ENCODE measurements at regions not wholly inside any gene's neighbourhood (a gene's known extent, or its start where the extent isn't known, plus 50 kb on each side); places are given as distances from the start of the nearest gene placed in this dataset.
"Not testable (repeated sequence)": the region's sequence is repeated elsewhere in the genome, so short reads cannot be mapped to it uniquely, and the experiment has no call there.

DNA sequence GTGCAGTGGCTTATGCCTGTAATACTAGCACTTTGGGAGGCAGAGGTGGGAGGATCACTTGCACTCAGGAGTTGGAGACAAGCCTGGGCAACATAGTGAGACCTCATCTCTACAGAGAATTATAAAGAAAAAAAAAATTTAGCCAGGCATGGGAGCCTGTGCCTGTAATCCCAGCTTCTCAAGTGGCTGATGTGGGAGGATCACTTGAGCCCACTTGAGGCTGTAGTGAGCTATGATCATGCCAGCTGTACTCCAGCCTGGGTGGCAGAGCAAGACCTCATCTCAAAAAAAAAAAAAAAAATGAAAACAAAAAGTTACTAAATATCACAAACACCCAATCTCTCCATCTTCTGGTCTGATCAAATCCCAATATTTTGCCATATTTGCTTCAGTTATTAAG is 142.6 kb downstream of the DAZ2 start:
- intact Hi-C loops (cut with micrococcal nuclease) = not testable (repeated sequence)
- peak; percentile 78 for ATAC-seq

GRCh38 chrY:23363239-23363997 is 144.1 kb downstream of the DAZ2 start:
- intact Hi-C loops (cut with micrococcal nuclease); DNase-seq: not testable (repeated sequence)
- peak; percentile 91 for ATAC-seq

More for the DNA sequence above, 142.6 kb downstream of the DAZ2 start:
- DNase-seq = not testable (repeated sequence)

GRCh38 chrY:23364174-23364573 is 144.8 kb downstream of the DAZ2 start:
- ATAC-seq = peak; percentile 87
- DNase-seq; intact Hi-C loops (cut with micrococcal nuclease): not testable (repeated sequence)

DNA sequence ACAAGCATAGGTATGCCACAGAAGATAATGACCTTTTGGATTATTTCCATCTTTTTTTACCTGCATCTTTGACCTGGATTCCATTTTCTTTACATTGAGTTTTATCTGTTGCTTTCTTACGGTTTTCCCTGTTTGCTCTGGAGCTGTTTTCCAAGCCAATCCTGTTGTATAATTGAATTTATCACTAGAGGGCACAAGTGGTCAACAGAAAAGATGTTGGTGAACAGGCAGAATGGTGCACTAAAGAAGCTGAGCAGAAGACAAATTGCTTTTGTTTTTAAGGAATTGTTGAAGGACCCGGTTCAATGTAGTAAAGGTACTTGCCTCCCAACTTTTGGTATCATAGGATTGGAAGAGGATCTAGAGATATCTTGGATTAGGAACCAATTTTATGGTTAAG is 177.8 kb downstream of the DAZ2 start:
- not testable (repeated sequence) for ATAC-seq

DNA sequence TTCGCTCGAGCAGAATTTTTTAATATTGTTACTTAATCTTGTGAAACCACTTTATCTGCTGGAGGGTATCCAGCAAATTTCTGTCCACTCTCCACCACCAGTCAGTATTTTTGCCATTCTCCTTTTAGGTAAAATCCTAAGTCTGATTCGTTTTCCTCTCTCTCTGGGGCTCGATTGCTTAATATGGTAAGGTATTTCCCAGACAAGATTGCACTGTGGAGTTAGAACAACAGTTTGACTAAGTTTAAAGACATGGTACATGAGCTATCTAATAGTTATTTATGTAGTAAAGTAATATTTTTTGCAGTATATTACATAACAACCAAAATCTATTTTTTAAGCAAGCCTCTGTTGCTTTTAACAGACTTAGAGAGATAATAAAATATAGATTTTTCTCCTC is 181.9 kb downstream of the DAZ2 start:
- DNase-seq; intact Hi-C loops (cut with micrococcal nuclease); ATAC-seq: not testable (repeated sequence)

More for the DNA sequence above, 177.8 kb downstream of the DAZ2 start:
- DNase-seq; intact Hi-C loops (cut with micrococcal nuclease): not testable (repeated sequence)

DNA sequence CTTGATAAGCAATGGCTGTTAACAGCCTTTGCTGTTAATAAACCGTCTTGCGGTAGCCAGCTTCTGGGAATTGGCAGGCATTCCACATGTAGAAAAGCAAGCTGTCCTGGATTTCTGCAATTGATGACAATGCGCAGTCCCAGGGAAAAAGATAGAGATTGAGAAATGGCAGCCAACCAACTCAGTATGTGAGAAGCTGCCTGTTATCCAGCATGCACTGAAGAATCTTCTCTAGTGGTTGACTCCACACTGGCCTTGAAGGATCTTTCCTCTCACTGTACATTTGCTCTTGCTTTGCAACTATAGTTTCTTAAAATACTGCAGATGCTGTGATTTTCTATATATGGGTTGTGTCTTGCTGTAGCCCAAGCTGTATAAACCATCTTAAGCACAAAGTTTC is 182.5 kb downstream of the DAZ2 start:
- peak; percentile 69 for ATAC-seq
- intact Hi-C loops (cut with micrococcal nuclease); DNase-seq: not testable (repeated sequence)

GRCh38 chrY:23415955-23416354 is 196.6 kb downstream of the DAZ2 start:
- peak; percentile 97 for ATAC-seq
- intact Hi-C loops (cut with micrococcal nuclease) = not testable (repeated sequence)

GRCh38 chrY:23429264-23429663 is 209.9 kb downstream of the DAZ2 start:
- intact Hi-C loops (cut with micrococcal nuclease); DNase-seq; ATAC-seq: not testable (repeated sequence)

More at GRCh38 chrY:23415955-23416354, 196.6 kb downstream of the DAZ2 start:
- DNase-seq = not testable (repeated sequence)

DNA sequence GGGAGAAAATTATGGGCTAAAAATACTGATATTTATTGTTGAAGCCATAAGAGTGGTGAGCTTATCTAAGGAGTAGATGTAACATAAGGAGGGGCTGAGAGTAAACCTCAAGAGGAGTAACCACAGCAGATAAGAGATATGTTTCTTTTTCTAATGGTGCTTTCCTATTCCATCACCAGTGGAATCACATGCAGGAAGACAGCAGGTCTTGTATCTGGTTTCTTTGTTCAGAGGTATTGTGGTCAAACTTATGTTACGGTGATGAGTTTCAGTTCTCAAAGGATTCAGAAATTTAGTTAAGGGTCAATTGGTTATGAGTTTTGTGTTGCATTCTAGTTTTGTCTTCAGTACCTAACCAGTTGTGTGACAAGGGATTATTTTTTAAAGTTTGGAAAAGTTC is 225.4 kb downstream of the DAZ2 start:
- DNase-seq; ATAC-seq; intact Hi-C loops (cut with micrococcal nuclease): not testable (repeated sequence)

- intact Hi-C loops (cut with micrococcal nuclease); ATAC-seq: not testable (repeated sequence)
Observed at GRCh38 chrY:23445225-23445624, 225.9 kb downstream of the DAZ2 start.

GRCh38 chrY:23455647-23456046 is 236.3 kb downstream of the DAZ2 start:
- DNase-seq; intact Hi-C loops (cut with micrococcal nuclease); ATAC-seq: not testable (repeated sequence)

More at GRCh38 chrY:23445225-23445624, 225.9 kb downstream of the DAZ2 start:
- not testable (repeated sequence) for DNase-seq

DNA sequence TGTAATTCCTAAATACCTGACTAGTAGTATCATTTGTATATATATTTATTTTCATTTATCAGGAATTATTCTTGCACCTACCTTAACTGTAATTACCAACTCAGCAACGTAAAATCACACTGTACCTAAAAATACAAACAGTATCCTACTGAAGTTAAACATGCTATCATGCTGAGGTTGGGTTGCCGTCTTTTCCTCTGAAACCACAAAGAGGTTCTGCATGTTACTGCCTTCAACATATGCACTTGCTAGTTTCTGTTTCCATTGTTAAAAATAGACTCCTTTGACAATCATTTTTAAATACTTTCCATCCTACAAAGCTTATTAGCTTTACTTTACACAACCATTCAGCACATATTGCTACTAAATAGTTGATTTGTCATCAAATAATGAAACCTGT is 283.6 kb downstream of the DAZ2 start:
- ATAC-seq; DNase-seq; intact Hi-C loops (cut with micrococcal nuclease): not testable (repeated sequence)
